Stimulated activated CD8-positive, alpha-beta memory T cell treated with anti-CD3 and anti-CD28 coated beads, Interleukin-4, amount 100 ng/mL, for 1 hour (primary cell): ENCODE measurements at regions not wholly inside any gene's neighbourhood (a gene's known extent, or its start where the extent isn't known, plus 50 kb on each side); places are given as distances from the start of the nearest gene placed in this dataset.
A peak's percentile ranks its signal among the peaks of the same experiment; 100 is the strongest.
"Not testable (repeated sequence)": the region's sequence is repeated elsewhere in the genome, so short reads cannot be mapped to it uniquely, and the experiment has no call there.

Experiments
- DNase-seq, 2 donors: peaks; one replicate each; pipeline ENCODE4 v3.0.0-alpha.2; 2020; ENCODE audit warnings: low read depth in 2 of 2, low spot score in 1 of 2

- DNase-seq, result not testable (repeated sequence)
Measured at GRCh38 chr14:106714446-106715428, 1188.4 kb downstream of the TMEM121 start.

GRCh38 chr14:106717544-106717943 is 1191.2 kb downstream of the TMEM121 start:
- DNase-seq, result not testable (repeated sequence)

- not testable (repeated sequence) for DNase-seq
Measured at GRCh38 chr14:106719880-106720279, 1193.5 kb downstream of the TMEM121 start.

GRCh38 chr14:106721926-106722325 is 1195.5 kb downstream of the TMEM121 start:
- not testable (repeated sequence) for DNase-seq

GRCh38 chr14:106722813-106723687 is 1196.7 kb downstream of the TMEM121 start:
- not testable (repeated sequence) for DNase-seq

- not testable (repeated sequence) for DNase-seq
Measured at GRCh38 chr14:106727962-106728361, 1201.6 kb downstream of the TMEM121 start.

- DNase-seq, result no peak
Measured at GRCh38 chr14:106728611-106729010, 1202.2 kb downstream of the TMEM121 start.

- no peak for DNase-seq
Measured at GRCh38 chr14:106729551-106729950, 1203.2 kb downstream of the TMEM121 start.

- DNase-seq, result no peak
Measured at GRCh38 chr14:106733771-106734170, 1207.4 kb downstream of the TMEM121 start.

- DNase-seq, result no peak
Measured at GRCh38 chr14:106737021-106737420, 1210.6 kb downstream of the TMEM121 start.

- DNase-seq, result no peak
Measured at GRCh38 chr14:106738075-106738474, 1211.7 kb downstream of the TMEM121 start.

GRCh38 chr14:106738598-106739258 is 1212.3 kb downstream of the TMEM121 start:
- not testable (repeated sequence) for DNase-seq

- DNase-seq, result peak in 1 of 2 donors; percentile 67
Measured at GRCh38 chr14:106741086-106741827, 1214.9 kb downstream of the TMEM121 start.

GRCh38 chr14:106745016-106745767 is 1218.8 kb downstream of the TMEM121 start:
- DNase-seq, result not testable (repeated sequence)

GRCh38 chr14:106750089-106750488 is 1223.7 kb downstream of the TMEM121 start:
- not testable (repeated sequence) for DNase-seq

- not testable (repeated sequence) for DNase-seq
Measured at GRCh38 chr14:106753751-106754150, 1227.4 kb downstream of the TMEM121 start.

GRCh38 chr14:106757444-106757843 is 1231.1 kb downstream of the TMEM121 start:
- DNase-seq, result not testable (repeated sequence)

- not testable (repeated sequence) for DNase-seq
Measured at GRCh38 chr14:106761886-106762816, 1235.8 kb downstream of the TMEM121 start.
